ENCODE measurements at regions not wholly inside any gene's neighbourhood (a gene's known extent, or its start where the extent isn't known, plus 50 kb on each side); places are given as distances from the start of the nearest gene placed in this dataset.
"Not testable (repeated sequence)": the region's sequence is repeated elsewhere in the genome, so short reads cannot be mapped to it uniquely, and the experiment has no call there.

DNA sequence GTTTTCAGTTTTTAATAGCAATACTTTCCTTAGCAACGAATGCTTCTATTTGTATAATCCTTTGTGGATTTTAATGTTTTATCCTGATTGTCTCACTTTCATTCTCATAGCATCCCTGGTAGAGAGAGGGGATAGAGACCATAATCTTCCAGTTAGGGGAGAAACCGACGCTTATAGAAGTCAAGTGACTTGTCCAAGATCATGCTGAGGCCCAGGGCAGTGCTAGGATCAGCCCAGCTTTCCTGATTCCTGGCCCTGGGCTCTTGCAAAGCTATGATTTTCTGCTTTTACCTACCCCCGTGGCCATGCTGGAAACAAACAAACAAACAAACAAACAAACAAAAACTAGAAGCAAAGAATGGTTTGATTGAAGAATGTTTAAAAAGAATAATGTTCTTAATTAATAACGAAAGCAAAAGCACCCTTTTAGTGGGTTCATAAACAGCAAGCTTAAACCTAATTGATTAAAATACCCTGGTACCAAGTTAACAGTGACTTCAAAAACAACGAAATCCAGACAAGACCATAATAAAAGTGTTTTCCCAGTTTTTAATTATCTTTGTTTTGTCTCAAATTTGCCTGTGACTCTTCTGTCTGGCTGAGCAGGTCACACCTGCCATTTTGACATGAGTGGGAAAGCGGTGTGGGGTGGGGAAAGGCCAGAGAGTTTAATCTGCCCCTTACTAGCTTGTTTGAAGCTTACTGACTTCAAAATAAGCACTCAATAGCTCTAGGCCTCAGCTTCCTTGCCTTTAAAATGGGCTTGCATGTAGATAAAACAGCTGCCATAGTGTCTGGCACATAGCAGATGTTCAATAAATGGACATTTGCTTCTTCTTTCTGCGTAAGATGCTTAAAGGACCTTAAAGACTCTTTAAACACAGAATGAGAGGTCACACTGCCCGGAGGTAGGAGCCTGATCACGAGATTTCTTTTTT lies 116.6 kb upstream of the MYCN start:
- TF ChIP-seq, protein P1, sequence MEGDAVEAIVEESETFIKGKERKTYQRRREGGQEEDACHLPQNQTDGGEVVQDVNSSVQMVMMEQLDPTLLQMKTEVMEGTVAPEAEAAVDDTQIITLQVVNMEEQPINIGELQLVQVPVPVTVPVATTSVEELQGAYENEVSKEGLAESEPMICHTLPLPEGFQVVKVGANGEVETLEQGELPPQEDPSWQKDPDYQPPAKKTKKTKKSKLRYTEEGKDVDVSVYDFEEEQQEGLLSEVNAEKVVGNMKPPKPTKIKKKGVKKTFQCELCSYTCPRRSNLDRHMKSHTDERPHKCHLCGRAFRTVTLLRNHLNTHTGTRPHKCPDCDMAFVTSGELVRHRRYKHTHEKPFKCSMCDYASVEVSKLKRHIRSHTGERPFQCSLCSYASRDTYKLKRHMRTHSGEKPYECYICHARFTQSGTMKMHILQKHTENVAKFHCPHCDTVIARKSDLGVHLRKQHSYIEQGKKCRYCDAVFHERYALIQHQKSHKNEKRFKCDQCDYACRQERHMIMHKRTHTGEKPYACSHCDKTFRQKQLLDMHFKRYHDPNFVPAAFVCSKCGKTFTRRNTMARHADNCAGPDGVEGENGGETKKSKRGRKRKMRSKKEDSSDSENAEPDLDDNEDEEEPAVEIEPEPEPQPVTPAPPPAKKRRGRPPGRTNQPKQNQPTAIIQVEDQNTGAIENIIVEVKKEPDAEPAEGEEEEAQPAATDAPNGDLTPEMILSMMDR (IDR thresholded peaks at IDR 0.05; ENCODE audit: borderline replicate concordance, control extremely low read depth, extremely low read depth, insufficient read depth, missing control alignments), result no peak
- DNase-seq (ENCODE audit: low spot score), result no peak
- in situ Hi-C loops (cut with MboI; ENCODE audit: low sequenced_read_pairs, unreplicated experiment), result no loop called here

DNA sequence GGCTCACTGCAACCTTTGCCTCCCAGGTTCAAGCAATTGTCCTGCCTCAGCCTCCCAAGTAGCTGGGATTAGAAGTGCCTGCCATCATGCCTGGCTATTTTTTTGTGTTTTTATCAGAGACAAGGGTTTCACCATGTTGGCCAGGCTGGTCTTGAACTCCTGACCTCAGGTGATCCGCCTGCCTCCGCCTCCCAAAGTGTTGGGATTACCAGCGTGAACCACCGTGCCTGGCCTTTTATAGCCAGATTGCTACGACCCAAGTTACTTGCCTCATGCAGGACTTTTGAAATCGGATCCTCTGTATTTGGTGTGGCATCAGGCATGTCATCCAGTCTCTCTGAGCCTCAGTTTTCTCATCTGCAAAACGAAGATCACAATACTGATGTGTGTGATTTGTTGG lies 115.9 kb upstream of the MYCN start:
- in situ Hi-C loops (cut with MboI; ENCODE audit: low sequenced_read_pairs, unreplicated experiment); DNase-seq (ENCODE audit: low spot score): not testable (repeated sequence)

DNA sequence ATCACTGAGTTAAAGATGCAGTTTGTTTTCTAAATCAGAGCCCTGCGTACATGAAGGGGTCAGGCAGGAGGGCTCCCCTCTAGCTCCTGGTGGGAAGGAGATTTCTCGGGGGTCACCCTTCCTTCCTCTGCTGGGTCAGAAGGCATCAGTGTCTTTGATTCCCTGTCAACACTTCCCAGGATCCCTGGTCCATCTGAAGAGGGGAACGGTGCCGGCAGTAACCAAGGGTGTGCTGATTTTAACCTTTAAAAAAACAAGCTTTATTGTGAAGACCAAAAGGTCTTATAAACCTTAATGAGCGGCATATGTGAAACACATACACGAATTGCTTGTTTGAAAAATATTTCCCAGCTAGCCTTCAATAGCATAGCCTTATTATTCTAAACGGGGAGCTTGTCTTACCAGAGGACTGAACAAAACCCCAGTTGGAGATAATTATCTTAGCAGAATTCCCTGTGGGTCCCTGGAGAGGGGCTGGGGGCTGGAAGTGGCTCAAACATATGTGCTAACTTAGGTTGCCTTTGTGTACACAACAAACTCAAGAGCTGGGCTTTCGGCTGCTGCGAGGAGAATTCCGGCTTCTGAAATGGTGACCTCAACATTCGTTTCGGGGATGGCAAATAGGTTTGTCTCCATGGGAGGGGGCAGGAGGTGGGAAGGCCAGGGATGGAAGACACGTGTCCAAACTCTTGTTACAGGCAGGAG lies 114.9 kb upstream of the MYCN start:
- in situ Hi-C loops (cut with MboI; ENCODE audit: low sequenced_read_pairs, unreplicated experiment), result no loop called here
- TF ChIP-seq, protein P1 (IDR thresholded peaks at IDR 0.05; ENCODE audit: borderline replicate concordance, control extremely low read depth, extremely low read depth, insufficient read depth, missing control alignments), result no peak
- DNase-seq (ENCODE audit: low spot score), result no peak

DNA sequence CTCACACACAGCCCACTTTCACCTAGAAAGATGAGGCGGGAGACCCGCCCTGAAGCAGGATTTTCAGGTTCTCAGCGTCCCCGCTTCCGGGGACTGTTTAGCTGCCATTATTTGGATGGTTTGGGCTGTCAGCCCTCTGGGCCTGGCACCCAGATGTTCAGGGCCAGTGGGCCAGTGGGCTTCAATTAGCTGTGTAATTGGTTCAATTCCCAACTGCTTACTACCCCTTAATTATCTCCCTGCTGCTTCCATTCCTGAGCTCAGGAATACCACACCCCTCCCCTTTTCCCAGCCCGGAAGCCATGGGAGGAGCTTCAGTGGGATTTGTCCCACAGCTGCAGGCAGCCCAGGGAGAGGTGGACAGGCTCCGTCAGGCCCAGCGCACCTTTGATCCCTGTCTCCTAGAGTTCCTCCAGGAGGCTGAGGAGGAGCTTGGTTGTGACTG lies 114.1 kb upstream of the MYCN start:
- TF ChIP-seq, protein P1 (IDR thresholded peaks at IDR 0.05; ENCODE audit: borderline replicate concordance, control extremely low read depth, extremely low read depth, insufficient read depth, missing control alignments), result no peak
- in situ Hi-C loops (cut with MboI; ENCODE audit: low sequenced_read_pairs, unreplicated experiment), result no loop called here
- DNase-seq (ENCODE audit: low spot score), result no peak

DNA sequence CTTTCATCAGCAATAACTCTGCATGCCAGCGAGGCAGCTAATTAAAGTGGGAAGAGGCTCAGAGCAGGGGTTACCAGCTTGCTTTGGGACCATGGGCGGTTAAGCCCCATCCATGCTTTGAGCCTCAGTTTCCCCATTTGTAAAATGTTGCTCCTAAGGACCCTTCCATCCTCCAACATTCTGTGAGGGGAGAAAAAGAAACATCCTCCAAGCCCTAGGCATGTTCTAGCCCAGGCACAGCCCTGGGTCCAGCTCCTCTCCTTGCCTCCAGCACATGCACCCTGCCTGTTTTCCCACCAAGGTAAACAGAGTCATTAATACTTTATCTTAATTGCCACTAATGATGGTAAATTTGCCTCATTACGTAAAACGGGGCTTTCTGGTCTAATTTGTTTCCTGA lies 113.3 kb upstream of the MYCN start:
- TF ChIP-seq, protein P1 (IDR thresholded peaks at IDR 0.05; ENCODE audit: borderline replicate concordance, control extremely low read depth, extremely low read depth, insufficient read depth, missing control alignments), result no peak
- no peak for DNase-seq (ENCODE audit: low spot score)
- in situ Hi-C loops (cut with MboI; ENCODE audit: low sequenced_read_pairs, unreplicated experiment), result no loop called here

DNA sequence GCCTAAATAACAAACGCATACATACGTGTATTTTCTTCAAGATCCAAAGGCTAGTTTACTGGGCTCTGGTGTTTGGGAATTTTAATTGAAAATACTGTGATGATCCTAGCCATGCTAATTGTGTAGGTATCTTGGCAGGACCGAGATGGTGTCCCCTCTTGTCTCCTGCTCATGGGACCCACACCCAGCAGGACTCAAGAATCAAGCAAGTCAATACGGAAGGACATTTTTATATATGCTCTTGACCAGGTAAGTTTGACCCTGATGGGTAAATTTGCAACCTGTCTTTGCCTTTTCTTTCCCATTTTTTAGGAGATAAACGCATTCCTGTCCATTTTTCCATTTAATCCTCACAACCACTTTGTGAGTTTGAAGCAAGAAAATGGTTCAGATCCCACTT lies 111.8 kb upstream of the MYCN start:
- no peak for DNase-seq (ENCODE audit: low spot score)
- in situ Hi-C loops (cut with MboI; ENCODE audit: low sequenced_read_pairs, unreplicated experiment), result no loop called here
- TF ChIP-seq, protein P1 (IDR thresholded peaks at IDR 0.05; ENCODE audit: borderline replicate concordance, control extremely low read depth, extremely low read depth, insufficient read depth, missing control alignments), result no peak
